ENCODE measurements at regions not wholly inside any gene's neighbourhood (a gene's known extent, or its start where the extent isn't known, plus 50 kb on each side); places are given as distances from the start of the nearest gene placed in this dataset.

- no TSS peak for BruUV-seq (replicated peaks)
- H3K9me3 ChIP-seq (ENCODE audit: low read depth, low read length, poor library complexity, severe bottlenecking), result no peaks in the 10 kb centered on the region
- no peak for DNase-seq (ENCODE audit: low spot score)
- H3K4me3 ChIP-seq (ENCODE audit: low read depth, low read length, poor library complexity, severe bottlenecking), result no peak overlapping the region
- H3K27me3 ChIP-seq (replicated peaks; ENCODE audit: insufficient read depth, low read depth, low read length, poor library complexity), result no peaks in the 10 kb centered on the region
- CTCF ChIA-PET, result no interaction called here
- POLR2A ChIA-PET (ENCODE audit: low non-redundant PET), result no interaction called here
- intact Hi-C loops (cut with micrococcal nuclease; ENCODE audit: unreplicated experiment), result no loop called here
- no peak overlapping the region for H3K27ac ChIP-seq (ENCODE audit: low read depth, low read length, poor library complexity, severe bottlenecking)
- H3K36me3 ChIP-seq (ENCODE audit: insufficient read depth, low read length, poor library complexity, severe bottlenecking), result no peaks in the 10 kb centered on the region
- peaks cover 7% of the 10 kb centered on the region for H3K4me1 ChIP-seq (ENCODE audit: insufficient read depth, low read length, poor library complexity, severe bottlenecking)
- TF ChIP-seq EZH2 (IDR thresholded peaks at IDR 0.05; ENCODE audit: borderline replicate concordance, low read depth, low read length, poor library complexity, severe bottlenecking) (no peak), CTCF (conservative IDR thresholded peaks at IDR 0.05; ENCODE audit: low read depth, low read length) (no peak)
Observed at GRCh38 chr16:86964796-86965241, 352.4 kb downstream of the C16orf95 start.

- POLR2A ChIA-PET (ENCODE audit: low non-redundant PET), result no interaction called here
- DNase-seq (ENCODE audit: low spot score), result no peak
- Histone ChIP-seq H3K36me3 (ENCODE audit: insufficient read depth, low read length, poor library complexity, severe bottlenecking) (no peaks in the 10 kb centered on the region), H3K27ac (ENCODE audit: low read depth, low read length, poor library complexity, severe bottlenecking) (no peak overlapping the region), H3K4me1 (ENCODE audit: insufficient read depth, low read length, poor library complexity, severe bottlenecking) (peaks cover 7% of the 10 kb centered on the region), H3K4me3 (ENCODE audit: low read depth, low read length, poor library complexity, severe bottlenecking) (no peak overlapping the region), H3K9me3 (ENCODE audit: low read depth, low read length, poor library complexity, severe bottlenecking) (no peaks in the 10 kb centered on the region), H3K27me3 (replicated peaks; ENCODE audit: insufficient read depth, low read depth, low read length, poor library complexity) (no peaks in the 10 kb centered on the region)
- TF ChIP-seq EZH2 (IDR thresholded peaks at IDR 0.05; ENCODE audit: borderline replicate concordance, low read depth, low read length, poor library complexity, severe bottlenecking) (no peak), CTCF (conservative IDR thresholded peaks at IDR 0.05; ENCODE audit: low read depth, low read length) (no peak)
- intact Hi-C loops (cut with micrococcal nuclease; ENCODE audit: unreplicated experiment), result no loop called here
- no TSS peak for BruUV-seq (replicated peaks)
- CTCF ChIA-PET, result no interaction called here
Observed at GRCh38 chr16:86965331-86965730, 351.9 kb downstream of the C16orf95 start.

- Histone ChIP-seq H3K27me3 (replicated peaks; ENCODE audit: insufficient read depth, low read depth, low read length, poor library complexity) (no peaks in the 10 kb centered on the region), H3K4me3 (ENCODE audit: low read depth, low read length, poor library complexity, severe bottlenecking) (no peak overlapping the region), H3K27ac (ENCODE audit: low read depth, low read length, poor library complexity, severe bottlenecking) (no peak overlapping the region), H3K4me1 (ENCODE audit: insufficient read depth, low read length, poor library complexity, severe bottlenecking) (peaks cover 6% of the 10 kb centered on the region), H3K9me3 (ENCODE audit: low read depth, low read length, poor library complexity, severe bottlenecking) (no peaks in the 10 kb centered on the region), H3K36me3 (ENCODE audit: insufficient read depth, low read length, poor library complexity, severe bottlenecking) (no peaks in the 10 kb centered on the region)
- CTCF ChIA-PET, result no interaction called here
- BruUV-seq (replicated peaks), result no TSS peak
- no peak for DNase-seq (ENCODE audit: low spot score)
- TF ChIP-seq EZH2 (IDR thresholded peaks at IDR 0.05; ENCODE audit: borderline replicate concordance, low read depth, low read length, poor library complexity, severe bottlenecking) (no peak), CTCF (conservative IDR thresholded peaks at IDR 0.05; ENCODE audit: low read depth, low read length) (no peak)
- intact Hi-C loops (cut with micrococcal nuclease; ENCODE audit: unreplicated experiment), result no loop called here
- POLR2A ChIA-PET (ENCODE audit: low non-redundant PET), result no interaction called here
Observed at GRCh38 chr16:86965840-86966550, 351.2 kb downstream of the C16orf95 start.
